GM23338 (cell line): ENCODE measurements at regions not wholly inside any gene's neighbourhood (a gene's known extent, or its start where the extent isn't known, plus 50 kb on each side); places are given as distances from the start of the nearest gene placed in this dataset.

ENCODE experiments used
- ATAC-seq: fragments of 200-7000 bp; cut with Tn5 transposase; 3 replicates; pipeline ENCODE4 v1.9.1; 2020
- DNase-seq: peaks from one replicate; pipeline ENCODE4 v3.0.0-alpha.2; 2015; ENCODE audit warnings: low spot score
- H2AFZ ChIP-seq: fragments of 200-600 bp; sonication (generic); 2 replicates; pipeline ENCODE4 v1.8.0; 2016; ENCODE audit warnings: antibody characterized with exemption, mild to moderate bottlenecking, moderate library complexity
- H3F3A ChIP-seq: fragments of 200-600 bp; sonication (generic); replicated peaks from 2 replicates; pipeline ENCODE4 v1.8.0; 2017; ENCODE audit warnings: antibody characterized with exemption, mixed run types, low read depth
- H3K27ac ChIP-seq: fragments of 200-600 bp; sonication (generic); 2 replicates; pipeline ENCODE4 v1.6.1; 2016; ENCODE audit warnings: low read depth
- H3K27me3 ChIP-seq: fragments of 200-600 bp; sonication (generic); 2 replicates; pipeline ENCODE4 v1.8.0; 2016; ENCODE audit warnings: mild to moderate bottlenecking, mixed run types, moderate library complexity; ENCODE audit not compliant: insufficient read depth
- H3K36me3 ChIP-seq: fragments of 200-600 bp; sonication (generic); 2 replicates; pipeline ENCODE4 v1.8.0; 2016; ENCODE audit warnings: mild to moderate bottlenecking; ENCODE audit not compliant: insufficient read depth
- H3K4me1 ChIP-seq: fragments of 200-600 bp; sonication (generic); 2 replicates; pipeline ENCODE4 v1.8.0; 2016; ENCODE audit warnings: mild to moderate bottlenecking, moderate library complexity; ENCODE audit not compliant: insufficient read depth
- H3K4me2 ChIP-seq: fragments of 200-600 bp; sonication (generic); 2 replicates; pipeline ENCODE4 v1.7.1; 2017; ENCODE audit warnings: mixed run types
- H3K4me3 ChIP-seq: fragments of 200-600 bp; sonication (generic); 2 replicates; pipeline ENCODE4 v1.6.1; 2016; ENCODE audit warnings: mixed run types
- H3K79me2 ChIP-seq: fragments of 200-600 bp; sonication (generic); replicated peaks from 2 replicates; pipeline ENCODE4 v1.8.0; 2017; ENCODE audit warnings: mild to moderate bottlenecking; ENCODE audit not compliant: insufficient read depth
- H3K9me2 ChIP-seq: fragments of 200-600 bp; sonication (generic); 2 replicates; pipeline ENCODE4 v1.8.0; 2017; ENCODE audit not compliant: insufficient read depth
- H4K20me1 ChIP-seq: fragments of 200-600 bp; sonication (generic); replicated peaks from 2 replicates; pipeline ENCODE4 v1.8.0; 2017; ENCODE audit warnings: mild to moderate bottlenecking; ENCODE audit not compliant: insufficient read depth
- H3K27ac Mint-ChIP-seq: 2 replicates; pipeline ENCODE4 v1.8.0; 2020; ENCODE audit warnings: inconsistent platforms, mild to moderate bottlenecking, moderate library complexity, mixed read lengths
- H3K27me3 Mint-ChIP-seq: 3 replicates; pipeline ENCODE4 v1.8.0; 2022; ENCODE audit warnings: low read depth, mild to moderate bottlenecking, moderate library complexity, mixed read lengths, inconsistent platforms; ENCODE audit not compliant: insufficient read depth, poor library complexity
- H3K36me3 Mint-ChIP-seq: 3 replicates; pipeline ENCODE4 v1.8.0; 2021; ENCODE audit warnings: low read depth, mild to moderate bottlenecking, inconsistent platforms, moderate library complexity, mixed read lengths
- H3K4me1 Mint-ChIP-seq: 3 replicates; pipeline ENCODE4 v1.8.0; 2020; ENCODE audit warnings: mild to moderate bottlenecking, inconsistent platforms, mixed read lengths
- H3K4me3 Mint-ChIP-seq: 3 replicates; pipeline ENCODE4 v1.8.0; 2021; ENCODE audit warnings: moderate library complexity, mild to moderate bottlenecking, inconsistent platforms, mixed read lengths
- H3K9me3 Mint-ChIP-seq: 3 replicates; pipeline ENCODE4 v1.8.0; 2020; ENCODE audit warnings: moderate library complexity, mild to moderate bottlenecking, inconsistent platforms, mixed read lengths
- CREB1 ChIP-seq: fragments of 250-450 bp; sonication (Bioruptor Pico); IDR thresholded peaks from 2 replicates; pipeline ENCODE4 v1.5.0; 2020; ENCODE audit warnings: low read depth, mild to moderate bottlenecking, moderate library complexity
- ETS1 ChIP-seq: IDR thresholded peaks from 2 replicates; pipeline ENCODE4 v1.6.1; 2016; ENCODE audit warnings: antibody characterized with exemption
- EZH2phosphoT487 ChIP-seq: fragments of 200-600 bp; sonication (generic); IDR thresholded peaks from one replicate; pipeline ENCODE4 v1.8.1; 2018; ENCODE audit warnings: antibody characterized with exemption; ENCODE audit not compliant: unreplicated experiment
- JUNB ChIP-seq: IDR thresholded peaks from one replicate; pipeline ENCODE4 v1.6.1; 2016; ENCODE audit warnings: antibody characterized with exemption; ENCODE audit not compliant: unreplicated experiment
- NANOG ChIP-seq: IDR thresholded peaks from 2 replicates; pipeline ENCODE4 v1.6.1; 2016; ENCODE audit warnings: antibody characterized with exemption, borderline replicate concordance
- POLR2AphosphoS5 ChIP-seq: IDR thresholded peaks from 2 replicates; pipeline ENCODE4 v1.6.1; 2016; ENCODE audit warnings: antibody characterized with exemption, low read depth
- STAT1 ChIP-seq: IDR thresholded peaks from one replicate; pipeline ENCODE4 v1.6.1; 2016; ENCODE audit warnings: antibody characterized with exemption; ENCODE audit not compliant: unreplicated experiment
- ZNF114 ChIP-seq: fragments of 250-450 bp; sonication (Bioruptor Pico); IDR thresholded peaks from 2 replicates; pipeline ENCODE4 v1.5.0; 2020; ENCODE audit warnings: mild to moderate bottlenecking, moderate library complexity
- ZNF331 ChIP-seq: fragments of 250-450 bp; sonication (Bioruptor Pico); IDR thresholded peaks from 2 replicates; pipeline ENCODE4 v1.5.0; 2020; ENCODE audit warnings: low read depth, mild to moderate bottlenecking, moderate library complexity
- TF ChIP-seq, protein P1 (sequence below): IDR thresholded peaks from one replicate; pipeline ENCODE4 v1.6.1; 2018; ENCODE audit warnings: antibody characterized with exemption; ENCODE audit not compliant: unreplicated experiment
- TF ChIP-seq, protein P2 (sequence below), 2 experiments: fragments of 200-600 bp in 1 of 2; sonication (generic) in 1 of 2; conservative IDR thresholded peaks; 2 replicates each; pipeline versions ENCODE4 v1.5.1 to v1.6.1; 2016 to 2017; ENCODE audit warnings: antibody characterized with exemption in 2 of 2, low read depth in 2 of 2, mild to moderate bottlenecking in 2 of 2, moderate library complexity in 1 of 2

GRCh38 chr13:68019901-68020300, 789.8 kb upstream of the PCDH9 start:
- peaks cover 11% of the 10 kb centered on the region; the same call in 2 of the 3 replicates for H3K9me3 Mint-ChIP-seq
- TF ChIP-seq ZNF331 (CRISPR knock-in tag): no peak
- TF ChIP-seq POLR2AphosphoS5: no peak
- TF ChIP-seq ETS1: no peak
- no peak for TF ChIP-seq STAT1
- H3K4me1 Mint-ChIP-seq: peaks cover 28% of the 10 kb centered on the region
- no peaks in the 10 kb centered on the region for H3K27me3 ChIP-seq
- no peak overlapping the region for H3K4me3 ChIP-seq
- no peak overlapping the region for H3K27ac Mint-ChIP-seq
- no peaks in the 10 kb centered on the region for H3K79me2 ChIP-seq
- no peaks in the 10 kb centered on the region for H3K9me2 ChIP-seq
- no peaks in the 10 kb centered on the region for H4K20me1 ChIP-seq
- no peak overlapping the region for H3K27ac ChIP-seq
- no peak overlapping the region for H2AFZ ChIP-seq
- ATAC-seq (no peak), DNase-seq (no peak)
- no peaks in the 10 kb centered on the region for H3K36me3 ChIP-seq
- H3K4me2 ChIP-seq: no peak overlapping the region
- H3K4me1 ChIP-seq: peaks cover 24% of the 10 kb centered on the region
- H3K27me3 Mint-ChIP-seq: peaks cover 7% of the 10 kb centered on the region
- no peak overlapping the region for H3K4me3 Mint-ChIP-seq
- H3F3A ChIP-seq: no peaks in the 10 kb centered on the region
- H3K36me3 Mint-ChIP-seq: peaks cover 17% of the 10 kb centered on the region; the same call in 2 of the 3 replicates

GRCh38 chr13:68009546-68009945, 779.4 kb upstream of the PCDH9 start:
- Histone ChIP-seq H3K27ac (no peak overlapping the region), H4K20me1 (no peaks in the 10 kb centered on the region), H3K27me3 (no peaks in the 10 kb centered on the region), H3K36me3 (no peaks in the 10 kb centered on the region), H3K79me2 (no peaks in the 10 kb centered on the region), H3K4me2 (no peak overlapping the region), H3K9me2 (no peaks in the 10 kb centered on the region), H3K4me3 (no peak overlapping the region), H3K4me1 (no peaks in the 10 kb centered on the region), H2AFZ (no peak overlapping the region), H3F3A (no peaks in the 10 kb centered on the region)
- DNase-seq (no peak), ATAC-seq (no peak)
- Mint-ChIP-seq H3K36me3 (no peaks in the 10 kb centered on the region; the same call in 2 of the 3 replicates), H3K4me3 (no peak overlapping the region), H3K27me3 (no peaks in the 10 kb centered on the region), H3K9me3 (no peaks in the 10 kb centered on the region; the same call in 2 of the 3 replicates), H3K27ac (no peak overlapping the region), H3K4me1 (no peaks in the 10 kb centered on the region)
- TF ChIP-seq EZH2phosphoT487 (no peak), ZNF114 (no peak), ZNF331 (CRISPR knock-in tag) (no peak), ETS1 (no peak), JUNB (no peak), STAT1 (no peak), CREB1 (CRISPR knock-in tag) (no peak), POLR2AphosphoS5 (no peak), NANOG (no peak)
- TF ChIP-seq, protein P1, sequence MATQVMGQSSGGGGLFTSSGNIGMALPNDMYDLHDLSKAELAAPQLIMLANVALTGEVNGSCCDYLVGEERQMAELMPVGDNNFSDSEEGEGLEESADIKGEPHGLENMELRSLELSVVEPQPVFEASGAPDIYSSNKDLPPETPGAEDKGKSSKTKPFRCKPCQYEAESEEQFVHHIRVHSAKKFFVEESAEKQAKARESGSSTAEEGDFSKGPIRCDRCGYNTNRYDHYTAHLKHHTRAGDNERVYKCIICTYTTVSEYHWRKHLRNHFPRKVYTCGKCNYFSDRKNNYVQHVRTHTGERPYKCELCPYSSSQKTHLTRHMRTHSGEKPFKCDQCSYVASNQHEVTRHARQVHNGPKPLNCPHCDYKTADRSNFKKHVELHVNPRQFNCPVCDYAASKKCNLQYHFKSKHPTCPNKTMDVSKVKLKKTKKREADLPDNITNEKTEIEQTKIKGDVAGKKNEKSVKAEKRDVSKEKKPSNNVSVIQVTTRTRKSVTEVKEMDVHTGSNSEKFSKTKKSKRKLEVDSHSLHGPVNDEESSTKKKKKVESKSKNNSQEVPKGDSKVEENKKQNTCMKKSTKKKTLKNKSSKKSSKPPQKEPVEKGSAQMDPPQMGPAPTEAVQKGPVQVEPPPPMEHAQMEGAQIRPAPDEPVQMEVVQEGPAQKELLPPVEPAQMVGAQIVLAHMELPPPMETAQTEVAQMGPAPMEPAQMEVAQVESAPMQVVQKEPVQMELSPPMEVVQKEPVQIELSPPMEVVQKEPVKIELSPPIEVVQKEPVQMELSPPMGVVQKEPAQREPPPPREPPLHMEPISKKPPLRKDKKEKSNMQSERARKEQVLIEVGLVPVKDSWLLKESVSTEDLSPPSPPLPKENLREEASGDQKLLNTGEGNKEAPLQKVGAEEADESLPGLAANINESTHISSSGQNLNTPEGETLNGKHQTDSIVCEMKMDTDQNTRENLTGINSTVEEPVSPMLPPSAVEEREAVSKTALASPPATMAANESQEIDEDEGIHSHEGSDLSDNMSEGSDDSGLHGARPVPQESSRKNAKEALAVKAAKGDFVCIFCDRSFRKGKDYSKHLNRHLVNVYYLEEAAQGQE: no peak
- TF ChIP-seq, protein P2, sequence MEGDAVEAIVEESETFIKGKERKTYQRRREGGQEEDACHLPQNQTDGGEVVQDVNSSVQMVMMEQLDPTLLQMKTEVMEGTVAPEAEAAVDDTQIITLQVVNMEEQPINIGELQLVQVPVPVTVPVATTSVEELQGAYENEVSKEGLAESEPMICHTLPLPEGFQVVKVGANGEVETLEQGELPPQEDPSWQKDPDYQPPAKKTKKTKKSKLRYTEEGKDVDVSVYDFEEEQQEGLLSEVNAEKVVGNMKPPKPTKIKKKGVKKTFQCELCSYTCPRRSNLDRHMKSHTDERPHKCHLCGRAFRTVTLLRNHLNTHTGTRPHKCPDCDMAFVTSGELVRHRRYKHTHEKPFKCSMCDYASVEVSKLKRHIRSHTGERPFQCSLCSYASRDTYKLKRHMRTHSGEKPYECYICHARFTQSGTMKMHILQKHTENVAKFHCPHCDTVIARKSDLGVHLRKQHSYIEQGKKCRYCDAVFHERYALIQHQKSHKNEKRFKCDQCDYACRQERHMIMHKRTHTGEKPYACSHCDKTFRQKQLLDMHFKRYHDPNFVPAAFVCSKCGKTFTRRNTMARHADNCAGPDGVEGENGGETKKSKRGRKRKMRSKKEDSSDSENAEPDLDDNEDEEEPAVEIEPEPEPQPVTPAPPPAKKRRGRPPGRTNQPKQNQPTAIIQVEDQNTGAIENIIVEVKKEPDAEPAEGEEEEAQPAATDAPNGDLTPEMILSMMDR (conservative IDR thresholded peaks at IDR 0.05; ENCODE audit: low read depth in 2 of 2): no peak
